GM19239 (cell line): ENCODE measurements at regions not wholly inside any gene's neighbourhood (a gene's known extent, or its start where the extent isn't known, plus 50 kb on each side); places are given as distances from the start of the nearest gene placed in this dataset.

Experiments used
- DNase-seq: peaks from one replicate; pipeline ENCODE4 v3.0.0; 2011; ENCODE audit warnings: low spot score; ENCODE audit not compliant: insufficient read length
- FAIRE-seq: peaks from 2 replicates; lab custom pipeline; 2011; peaks lifted over from hg19 to GRCh38; lab: Jason Lieb, UNC

GRCh38 chr16:31700530-31701388 is 172.8 kb upstream of the ZNF267 start:
- DNase-seq (peak; percentile 73), FAIRE-seq (peak; percentile 93)

DNA sequence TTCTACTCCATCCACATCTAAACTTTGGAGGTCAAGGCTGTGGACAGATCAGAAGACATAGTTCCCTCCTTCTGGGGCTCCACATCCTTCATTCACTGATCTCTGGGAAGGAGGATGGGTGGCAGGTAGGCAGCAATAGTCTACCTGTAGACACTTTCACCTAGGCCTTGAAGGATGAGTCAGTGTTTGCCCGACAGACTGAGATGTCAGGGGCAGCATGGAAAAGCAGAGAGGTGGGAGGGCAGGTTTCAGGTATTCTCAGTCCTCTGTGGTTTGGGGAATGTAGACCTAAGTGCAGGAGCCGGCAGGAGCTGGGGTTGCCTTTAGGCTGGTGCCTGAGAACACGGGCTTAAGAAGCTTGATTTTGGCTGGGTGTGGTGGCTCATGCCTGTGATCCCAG is 171.9 kb upstream of the ZNF267 start:
- FAIRE-seq: no peak

GRCh38 chr16:31702796-31703195 is 170.8 kb upstream of the ZNF267 start:
- DNase-seq (no peak), FAIRE-seq (no peak)

More for the DNA sequence above, 171.9 kb upstream of the ZNF267 start:
- no peak for DNase-seq

GRCh38 chr16:31703526-31704128 is 170.0 kb upstream of the ZNF267 start:
- no peak for FAIRE-seq
- DNase-seq: no peak

DNA sequence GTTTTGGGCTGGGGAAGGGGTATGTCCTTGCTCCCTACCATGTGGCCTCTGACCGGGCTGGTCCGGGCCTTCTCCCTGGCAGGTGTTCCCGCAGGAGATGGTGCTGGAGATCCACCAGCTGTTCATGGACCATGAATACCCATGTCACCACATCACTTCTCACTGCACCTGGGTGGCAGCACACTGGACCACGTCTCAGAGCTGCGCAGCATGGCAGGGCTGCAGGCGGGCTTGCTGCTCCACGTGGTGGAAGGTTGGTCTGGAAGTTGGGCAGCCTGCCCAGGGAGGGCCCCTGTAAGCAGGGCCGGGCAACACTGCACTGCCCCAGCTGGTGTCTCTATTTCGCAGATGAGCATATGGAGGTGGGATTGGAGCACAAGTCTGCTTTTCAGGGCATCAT is 169.5 kb upstream of the ZNF267 start:
- DNase-seq: no peak
- FAIRE-seq: no peak

GRCh38 chr16:31705371-31705770 is 168.2 kb upstream of the ZNF267 start:
- DNase-seq (no peak), FAIRE-seq (no peak)

GRCh38 chr16:31706318-31706717 is 167.3 kb upstream of the ZNF267 start:
- DNase-seq: no peak
- no peak for FAIRE-seq

DNA sequence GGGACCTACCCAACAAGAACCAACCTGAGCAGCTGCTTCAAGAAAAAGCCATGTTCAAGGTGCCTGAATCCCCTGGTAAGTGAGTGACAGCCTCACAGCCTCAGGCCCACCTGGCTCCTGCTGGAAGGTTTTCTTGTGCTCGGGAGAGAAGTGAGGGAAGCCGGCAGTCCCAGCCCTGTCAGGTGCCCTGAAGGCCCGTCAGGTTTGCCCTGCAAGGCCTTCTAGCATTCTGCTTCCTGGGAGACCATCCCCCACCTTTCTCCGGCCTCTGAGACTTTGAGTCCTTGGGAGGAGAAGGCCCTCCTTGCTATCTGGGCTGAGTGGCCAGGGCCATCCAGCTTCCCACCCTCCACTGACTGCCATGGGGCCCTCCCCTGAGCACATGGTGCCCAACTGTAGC is 166.7 kb upstream of the ZNF267 start:
- no peak for DNase-seq
- FAIRE-seq: no peak

DNA sequence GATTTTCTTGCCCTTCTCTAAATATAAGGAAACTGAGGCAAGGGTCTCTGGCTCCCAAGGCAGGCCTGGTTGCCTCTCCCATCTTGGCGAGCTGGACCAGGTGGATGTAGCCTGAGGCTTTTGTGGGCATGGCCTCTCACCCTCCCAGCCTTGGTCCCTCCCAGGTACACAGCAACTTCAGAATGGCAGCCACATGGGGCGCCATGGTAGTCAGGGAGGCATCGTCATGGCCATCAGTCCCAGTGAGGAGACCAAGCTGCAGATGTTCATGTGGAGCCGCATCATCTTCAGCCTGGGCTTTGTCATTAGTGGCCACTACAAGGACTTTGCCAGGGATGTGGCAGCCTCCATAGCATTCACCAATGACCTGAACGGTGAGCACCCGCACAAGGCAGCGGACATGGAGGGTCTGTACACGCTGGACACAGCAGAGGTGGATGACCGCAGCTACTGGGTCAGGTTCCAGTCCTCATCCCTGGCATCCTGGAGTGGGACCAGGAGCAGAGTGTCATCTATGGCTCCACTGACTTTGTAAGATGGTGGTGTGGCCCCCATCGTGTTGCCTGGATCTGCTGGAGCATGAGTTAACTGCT is 165.8 kb upstream of the ZNF267 start:
- DNase-seq: no peak
- FAIRE-seq: no peak

DNA sequence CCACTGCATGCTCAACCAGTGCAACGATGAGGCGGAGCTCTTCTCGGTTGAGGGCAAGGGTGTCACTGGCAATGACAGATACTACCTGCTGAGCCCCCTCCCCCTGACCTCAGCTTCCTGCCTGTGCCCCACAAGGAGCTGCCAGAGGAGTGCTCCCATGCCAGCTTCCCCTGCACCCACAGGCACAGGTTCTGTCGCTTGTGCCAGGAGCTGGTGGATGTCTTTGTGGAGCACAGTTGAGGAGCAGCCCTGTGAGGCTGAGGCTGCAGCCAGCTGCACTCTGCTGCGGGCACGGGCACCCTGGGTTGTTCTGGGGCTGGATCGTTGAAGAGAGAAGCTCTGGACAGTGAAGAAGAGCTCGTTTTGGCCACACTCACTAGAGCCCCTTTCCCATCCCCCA is 165.3 kb upstream of the ZNF267 start:
- DNase-seq (no peak), FAIRE-seq (no peak)

DNA sequence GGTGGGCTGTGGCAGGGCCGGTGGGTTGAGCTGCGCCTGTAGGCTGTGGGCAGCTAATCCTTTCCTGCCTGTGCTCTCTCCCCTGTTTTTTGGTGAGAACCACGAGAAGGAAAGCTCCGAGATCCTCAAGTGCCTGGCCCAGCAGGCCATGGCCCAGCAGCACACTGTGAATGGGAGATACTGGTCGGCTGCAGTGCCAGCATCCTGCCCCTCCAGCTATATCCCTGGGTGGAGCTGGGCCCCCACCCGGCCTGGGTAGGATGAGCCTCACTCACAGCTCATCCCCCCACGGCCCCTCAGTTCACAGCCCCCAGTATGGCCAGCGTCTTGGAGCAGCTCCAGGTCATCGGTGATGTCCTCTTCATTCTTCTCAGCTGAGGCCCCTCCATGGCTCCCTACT is 164.4 kb upstream of the ZNF267 start:
- DNase-seq: no peak
- FAIRE-seq: no peak

- DNase-seq (no peak), FAIRE-seq (no peak)
These were observed 163.5 kb upstream of the ZNF267 start for GRCh38 chr16:31710134-31710533.

DNA sequence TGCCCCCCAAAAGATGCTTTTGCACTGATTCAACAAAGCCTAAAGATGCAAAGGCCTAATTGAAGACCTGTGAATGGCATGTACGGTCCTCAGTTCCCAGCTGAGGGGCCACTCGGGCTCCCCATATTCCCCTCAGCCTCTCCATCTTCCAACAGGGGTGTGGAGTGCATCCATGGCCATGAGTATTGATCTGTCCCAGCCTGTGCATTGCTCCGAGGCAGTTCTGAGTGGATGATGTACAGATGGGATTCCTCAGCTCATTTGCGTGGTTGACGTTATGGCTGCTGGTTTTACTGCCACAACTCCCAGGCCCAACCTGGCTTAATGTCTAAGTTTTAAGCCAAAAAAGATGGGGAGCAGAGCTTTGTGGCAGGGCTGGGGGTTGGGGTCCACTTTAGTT is 162.7 kb upstream of the ZNF267 start:
- DNase-seq (no peak), FAIRE-seq (no peak)

- no peak for FAIRE-seq
These were observed 162.2 kb upstream of the ZNF267 start for GRCh38 chr16:31711344-31711845.

GRCh38 chr16:31712064-31712540 is 161.5 kb upstream of the ZNF267 start:
- FAIRE-seq (no peak), DNase-seq (no peak)

More at GRCh38 chr16:31711344-31711845, 162.2 kb upstream of the ZNF267 start:
- no peak for DNase-seq

- peak; percentile 86 for DNase-seq
- FAIRE-seq: peak; percentile 92
These were observed 160.3 kb upstream of the ZNF267 start for GRCh38 chr16:31713071-31713944.

DNA sequence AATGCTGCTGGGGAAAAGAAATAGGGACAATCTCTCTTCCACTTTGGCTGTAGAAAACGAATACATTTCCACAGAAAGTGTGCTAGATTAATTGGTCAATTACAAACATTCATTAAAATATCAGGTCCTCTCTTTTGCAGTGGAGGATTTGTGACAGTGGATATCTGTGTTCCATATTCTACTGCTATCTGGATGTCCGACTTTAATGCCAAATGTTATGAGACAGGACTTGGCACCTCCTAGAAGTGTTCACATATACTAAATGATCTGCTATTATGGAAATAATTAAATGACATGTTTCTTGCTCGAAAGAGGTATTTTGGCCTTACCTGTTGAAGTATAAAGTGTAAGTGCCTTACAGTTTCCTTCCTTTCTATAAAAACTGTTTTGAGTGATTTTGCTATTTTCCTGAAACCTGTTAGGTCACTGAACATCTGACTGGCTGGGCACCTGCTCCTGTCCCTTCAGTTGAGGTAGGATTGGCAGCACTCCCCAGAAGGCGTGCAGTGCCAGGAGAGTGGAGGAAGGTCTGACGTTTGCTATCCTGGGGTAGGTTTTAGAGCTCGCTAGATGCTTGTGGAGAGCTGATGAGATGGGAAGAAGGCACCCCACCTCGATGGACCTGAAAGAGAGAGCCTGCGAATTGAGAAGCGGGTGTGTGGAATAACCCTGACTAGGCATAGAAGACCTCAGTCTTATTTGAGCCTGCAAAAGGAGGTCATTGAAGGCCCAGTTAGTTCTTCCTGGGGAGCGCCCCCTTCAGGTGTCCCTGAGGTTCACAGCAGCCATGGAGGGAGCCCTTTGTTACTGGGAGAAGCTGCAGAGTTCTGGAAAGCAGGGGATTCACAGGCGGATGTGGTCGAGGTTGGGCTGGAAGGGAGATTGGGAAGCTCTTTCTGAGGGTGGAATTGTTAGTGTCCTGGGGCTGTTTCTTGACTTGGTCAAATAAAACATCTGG is 159.4 kb upstream of the ZNF267 start:
- no peak for FAIRE-seq
- DNase-seq: no peak

GRCh38 chr16:31714903-31715504 is 158.6 kb upstream of the ZNF267 start:
- no peak for FAIRE-seq
- no peak for DNase-seq

GRCh38 chr16:31715915-31716314 is 157.7 kb upstream of the ZNF267 start:
- FAIRE-seq (no peak), DNase-seq (no peak)
